Transverse colon (tissue), 4 donors: ENCODE measurements at regions not wholly inside any gene's neighbourhood (a gene's known extent, or its start where the extent isn't known, plus 50 kb on each side); places are given as distances from the start of the nearest gene placed in this dataset.

ENCODE experiments used
- DNase-seq: peaks from one replicate; pipeline ENCODE4 v3.0.0-alpha.2; 2019
- H3K27ac ChIP-seq, 4 donors: fragments of 200-600 bp; sonication (generic); 2 replicates each; pipeline ENCODE4 v1.5.1; 2016 to 2018; ENCODE audit warnings: inconsistent platforms in 4 of 4
- H3K27me3 ChIP-seq: fragments of 200-600 bp; sonication (generic); 2 replicates; pipeline ENCODE4 v1.5.1; 2017; ENCODE audit warnings: inconsistent platforms
- H3K36me3 ChIP-seq, 4 donors: fragments of 200-600 bp; sonication (generic); 2 replicates each; pipeline ENCODE4 v1.5.1; 2017 to 2019; ENCODE audit warnings: inconsistent platforms in 4 of 4
- H3K4me1 ChIP-seq, 4 donors: fragments of 200-600 bp; sonication (generic); 2 replicates each; pipeline ENCODE4 v1.5.1; 2017 to 2020; ENCODE audit warnings: inconsistent platforms in 4 of 4
- H3K4me3 ChIP-seq, 4 donors: fragments of 200-600 bp; sonication (generic); 1 replicate in 1 of 4; 2 replicates in 3 of 4; pipeline versions ENCODE4 v1.5.1 to v1.6.1; 2017 to 2019; ENCODE audit warnings: inconsistent platforms in 4 of 4
- H3K9me3 ChIP-seq, 2 donors: fragments of 200-600 bp; sonication (generic); 2 replicates each; pipeline ENCODE4 v1.5.1; 2017 to 2019; ENCODE audit warnings: inconsistent platforms in 2 of 2
- EP300 ChIP-seq: sonication (generic); formaldehyde crosslinking; IDR thresholded peaks from one replicate; pipeline ENCODE4 v1.6.1; 2017; ENCODE audit warnings: antibody characterized with exemption, low read depth
- POLR2A ChIP-seq: fragments of 450-650 bp; IDR thresholded peaks from one replicate; pipeline ENCODE4 v1.6.1; 2016; ENCODE audit warnings: antibody characterized with exemption, mild to moderate bottlenecking, moderate library complexity
- POLR2AphosphoS5 ChIP-seq, 3 donors: sonication (generic); formaldehyde crosslinking; IDR thresholded peaks; one replicate each; pipeline ENCODE4 v1.6.1; 2016; ENCODE audit warnings: antibody characterized with exemption in 3 of 3
- WGBS, 2 donors: methylation state at CpG; one replicate each; pipeline ENCODE4 v1.1.5; 2018; ENCODE audit warnings: low coverage in 1 of 2; 5-methylcytosine and 5-hydroxymethylcytosine counted together
- in situ Hi-C, 4 donors: fragments of 200-750 bp; cut with MboI; loops; one replicate each; pipeline versions ENCODE4 v1.15.0 to v1.15.1; 2017; ENCODE audit warnings: low sequenced_read_pairs in 3 of 4, low pct_ligation_motif_present in 1 of 4, low pct_unique_long_range_greater_than_20kb in 1 of 4
- intact Hi-C: fragments of 100-400 bp; cut with DNase I; formaldehyde crosslinking; loops from one replicate; pipeline ENCODE4 v1.15.1; 2023; ENCODE audit warnings: low total_unique reads
- TF ChIP-seq, protein P1 (sequence below), 5 experiments: fragments of 200-600 bp in 3 of 5; fragments of 450-650 bp in 2 of 5; sonication (generic) in 3 of 5; IDR thresholded peaks; 1 replicate in 2 of 5; 2 replicates in 3 of 5; pipeline ENCODE4 v1.5.1; 2016 to 2017; ENCODE audit warnings: antibody characterized with exemption in 5 of 5, inconsistent platforms in 3 of 5, mild to moderate bottlenecking in 2 of 5, moderate library complexity in 1 of 5

DNA sequence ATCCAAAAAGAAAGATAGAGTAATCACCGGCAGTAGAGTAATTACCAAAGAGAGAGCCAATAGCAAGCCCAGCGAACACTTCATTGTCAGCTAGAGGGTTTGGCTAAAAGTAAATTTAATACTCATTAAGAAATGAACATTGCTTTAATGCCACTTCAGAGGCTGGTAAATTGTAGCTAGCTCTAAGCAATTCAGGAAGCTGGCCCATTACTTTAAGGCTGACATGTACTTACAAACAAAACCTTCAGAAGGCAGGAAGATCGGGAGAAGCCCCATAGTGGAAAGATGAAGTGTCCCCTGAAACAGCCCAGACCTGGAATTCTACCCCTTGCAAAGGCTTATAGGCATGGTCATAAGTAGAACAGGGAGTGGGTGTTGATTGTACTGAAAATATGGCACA, 396.6 kb upstream of the ID4 start:
- in situ Hi-C loops (no loop called here), intact Hi-C loops (no loop called here)
- Histone ChIP-seq H3K36me3 (no peaks in the 10 kb centered on the region), H3K4me3 (no peak overlapping the region), H3K9me3 (no peaks in the 10 kb centered on the region), H3K4me1 (peaks cover 0 to 4% (median 0%) of the 10 kb centered on the region in 4 donors), H3K27me3 (no peaks in the 10 kb centered on the region), H3K27ac (no peak overlapping the region)
- no peak for DNase-seq
- TF ChIP-seq POLR2A (no peak), EP300 (no peak), POLR2AphosphoS5 (IDR thresholded peaks at IDR 0.05) (no peak)
- TF ChIP-seq, protein P1, sequence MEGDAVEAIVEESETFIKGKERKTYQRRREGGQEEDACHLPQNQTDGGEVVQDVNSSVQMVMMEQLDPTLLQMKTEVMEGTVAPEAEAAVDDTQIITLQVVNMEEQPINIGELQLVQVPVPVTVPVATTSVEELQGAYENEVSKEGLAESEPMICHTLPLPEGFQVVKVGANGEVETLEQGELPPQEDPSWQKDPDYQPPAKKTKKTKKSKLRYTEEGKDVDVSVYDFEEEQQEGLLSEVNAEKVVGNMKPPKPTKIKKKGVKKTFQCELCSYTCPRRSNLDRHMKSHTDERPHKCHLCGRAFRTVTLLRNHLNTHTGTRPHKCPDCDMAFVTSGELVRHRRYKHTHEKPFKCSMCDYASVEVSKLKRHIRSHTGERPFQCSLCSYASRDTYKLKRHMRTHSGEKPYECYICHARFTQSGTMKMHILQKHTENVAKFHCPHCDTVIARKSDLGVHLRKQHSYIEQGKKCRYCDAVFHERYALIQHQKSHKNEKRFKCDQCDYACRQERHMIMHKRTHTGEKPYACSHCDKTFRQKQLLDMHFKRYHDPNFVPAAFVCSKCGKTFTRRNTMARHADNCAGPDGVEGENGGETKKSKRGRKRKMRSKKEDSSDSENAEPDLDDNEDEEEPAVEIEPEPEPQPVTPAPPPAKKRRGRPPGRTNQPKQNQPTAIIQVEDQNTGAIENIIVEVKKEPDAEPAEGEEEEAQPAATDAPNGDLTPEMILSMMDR (IDR thresholded peaks at IDR 0.05): no peak
- 38 to 54% methylated on average over 3 of the region's 3 CpGs for WGBS, 2 donors

DNA sequence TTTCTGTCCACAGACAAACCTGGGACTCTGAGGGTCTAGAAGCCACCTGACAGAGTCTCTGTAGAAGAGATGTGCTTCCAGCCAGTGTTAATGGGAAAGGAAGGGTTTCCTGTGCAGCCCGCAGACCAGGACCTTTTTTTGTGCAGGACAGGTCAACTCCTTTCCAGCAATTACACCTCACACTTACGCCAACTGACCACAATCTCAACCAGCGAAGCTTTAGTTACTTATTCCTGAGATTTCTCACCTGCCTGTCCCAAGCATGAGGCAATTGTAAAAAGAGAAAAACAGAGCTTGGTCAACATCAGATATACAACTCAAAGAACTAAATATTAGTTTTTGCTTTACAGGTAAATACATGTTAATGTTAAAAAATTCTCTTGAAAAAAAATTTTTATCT, 393.8 kb upstream of the ID4 start:
- no peak overlapping the region for H3K27ac ChIP-seq
- in situ Hi-C loops: no loop called here
- H3K36me3 ChIP-seq: no peaks in the 10 kb centered on the region
- TF ChIP-seq, protein P1 (IDR thresholded peaks at IDR 0.05): no peak
- no peaks in the 10 kb centered on the region for H3K27me3 ChIP-seq
- intact Hi-C loops: no loop called here
- H3K9me3 ChIP-seq: no peaks in the 10 kb centered on the region
- WGBS, 2 donors: 84 to 89% methylated on average over 2 to 3 of the region's 3 CpGs
- DNase-seq: no peak
- peaks cover 0 to 4% (median 0%) of the 10 kb centered on the region in 4 donors for H3K4me1 ChIP-seq
- H3K4me3 ChIP-seq: no peak overlapping the region

DNA sequence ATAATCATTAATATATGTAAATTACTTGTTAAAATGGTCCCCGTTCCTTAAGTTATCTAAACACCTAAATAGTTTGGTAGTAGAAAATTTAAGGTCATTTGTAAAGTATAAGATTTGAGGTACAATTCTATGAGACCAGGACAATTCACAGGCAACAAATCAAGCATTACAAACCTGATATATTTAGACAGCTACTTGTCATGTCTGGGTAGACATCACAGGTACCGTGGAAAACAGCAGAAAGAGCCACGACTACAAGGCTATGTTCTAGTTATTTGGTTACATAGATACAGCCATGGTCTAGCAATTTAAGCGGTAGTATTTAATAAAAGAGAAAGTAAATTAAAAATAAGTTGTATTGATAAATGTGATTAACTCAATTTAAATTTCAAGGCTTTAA, 393.1 kb upstream of the ID4 start:
- Histone ChIP-seq H3K27me3 (no peaks in the 10 kb centered on the region), H3K9me3 (no peaks in the 10 kb centered on the region), H3K4me1 (peaks cover 0 to 4% (median 0%) of the 10 kb centered on the region in 4 donors), H3K4me3 (no peak overlapping the region), H3K27ac (no peak overlapping the region), H3K36me3 (no peaks in the 10 kb centered on the region)
- TF ChIP-seq EP300: no peak
- TF ChIP-seq POLR2A: no peak
- TF ChIP-seq, protein P1 (IDR thresholded peaks at IDR 0.05): no peak
- TF ChIP-seq POLR2AphosphoS5 (IDR thresholded peaks at IDR 0.05): no peak
- WGBS, 2 donors: 60 to 73% methylated on average over 4 of the region's 4 CpGs
- DNase-seq: no peak
- in situ Hi-C loops (no loop called here), intact Hi-C loops (no loop called here)

DNA sequence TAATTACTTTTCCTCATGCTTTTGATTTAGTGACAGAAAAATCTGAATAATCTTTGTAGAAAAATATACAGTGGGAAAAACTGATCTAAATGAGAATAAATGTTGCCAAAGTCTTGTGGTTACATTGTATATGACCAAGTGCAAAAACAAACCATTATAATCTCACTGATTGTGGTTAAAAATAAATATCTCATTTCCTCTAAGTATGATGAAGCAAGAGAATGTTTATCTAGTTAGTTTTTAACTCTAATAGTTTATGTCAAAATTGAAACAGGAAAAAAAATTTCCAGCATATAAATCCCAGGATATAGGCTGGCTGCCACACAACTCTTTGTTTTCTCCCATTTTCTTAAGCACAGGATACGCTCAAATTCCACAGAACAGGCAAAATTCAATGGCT, 392.7 kb upstream of the ID4 start:
- in situ Hi-C loops (no loop called here), intact Hi-C loops (no loop called here)

More for the DNA sequence above, 392.7 kb upstream of the ID4 start:
- no peaks in the 10 kb centered on the region for H3K36me3 ChIP-seq
- H3K27ac ChIP-seq: no peak overlapping the region
- H3K4me3 ChIP-seq: no peak overlapping the region
- H3K4me1 ChIP-seq: peaks cover 0 to 4% (median 0%) of the 10 kb centered on the region in 4 donors
- no peaks in the 10 kb centered on the region for H3K9me3 ChIP-seq
- DNase-seq: no peak
- TF ChIP-seq POLR2AphosphoS5 (IDR thresholded peaks at IDR 0.05) (no peak), POLR2A (no peak), EP300 (no peak)
- TF ChIP-seq, protein P1 (IDR thresholded peaks at IDR 0.05): no peak
- no peaks in the 10 kb centered on the region for H3K27me3 ChIP-seq
- 66 to 71% methylated on average over 1 of the region's 1 CpG for WGBS, 2 donors
